ENCODE measurements at regions not wholly inside any gene's neighbourhood (a gene's known extent, or its start where the extent isn't known, plus 50 kb on each side); places are given as distances from the start of the nearest gene placed in this dataset.

DNA sequence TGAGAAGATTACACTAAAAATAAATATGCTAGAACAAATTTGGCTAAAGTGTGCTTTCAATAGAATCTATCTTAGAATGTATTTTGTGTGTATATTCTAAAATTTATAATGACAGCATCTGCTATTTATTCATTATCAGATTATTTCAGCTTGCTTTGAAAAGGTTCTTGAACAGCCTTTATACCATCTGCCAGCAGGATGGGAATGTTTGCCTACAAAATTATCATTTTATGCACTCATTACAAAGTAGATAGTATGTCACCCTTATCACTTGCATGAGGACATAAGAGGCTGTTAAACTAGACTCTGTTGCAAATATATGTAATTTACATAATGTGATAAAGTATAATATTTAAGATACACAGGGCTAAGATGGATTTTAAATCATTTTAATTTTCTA is 1286.9 kb upstream of the PCDH20 start:
- no peaks in the 10 kb centered on the region for H4K20me1 ChIP-seq (replicated peaks; ENCODE audit: control insufficient read depth, extremely low read depth, insufficient read depth, low read length)
- no peaks in the 10 kb centered on the region for H3K27me3 ChIP-seq (ENCODE audit: control insufficient read depth in 2 of 2, insufficient read depth in 2 of 2, low read length in 2 of 2)
- no peaks in the 10 kb centered on the region for H3K79me2 ChIP-seq (ENCODE audit: control insufficient read depth, insufficient read depth, low read length)
- H3K9me3 ChIP-seq (replicated peaks; ENCODE audit: control insufficient read depth, insufficient read depth, low read length), result no peaks in the 10 kb centered on the region
- TF ChIP-seq POLR2AphosphoS5 (IDR thresholded peaks at IDR 0.05; ENCODE audit: insufficient read depth, low read depth, low read length) (no peak), POLR2A (IDR thresholded peaks at IDR 0.05; ENCODE audit: low read depth, low read length) (no peak), EZH2 (IDR thresholded peaks at IDR 0.05; ENCODE audit: borderline replicate concordance, low read depth, low read length, severe bottlenecking) (no peak), MYC (IDR thresholded peaks at IDR 0.05; ENCODE audit: low read depth, low read length) (no peak), FOS (IDR thresholded peaks at IDR 0.05; ENCODE audit: borderline replicate concordance, insufficient read depth, low read length) (no peak), JUN (IDR thresholded peaks at IDR 0.05; ENCODE audit: borderline replicate concordance, insufficient read depth, insufficient read length, low read depth) (no peak), GATA2 (IDR thresholded peaks at IDR 0.05; ENCODE audit: insufficient read depth, insufficient read length, low read depth, low read length) (no peak)
- TF ChIP-seq, protein P1, sequence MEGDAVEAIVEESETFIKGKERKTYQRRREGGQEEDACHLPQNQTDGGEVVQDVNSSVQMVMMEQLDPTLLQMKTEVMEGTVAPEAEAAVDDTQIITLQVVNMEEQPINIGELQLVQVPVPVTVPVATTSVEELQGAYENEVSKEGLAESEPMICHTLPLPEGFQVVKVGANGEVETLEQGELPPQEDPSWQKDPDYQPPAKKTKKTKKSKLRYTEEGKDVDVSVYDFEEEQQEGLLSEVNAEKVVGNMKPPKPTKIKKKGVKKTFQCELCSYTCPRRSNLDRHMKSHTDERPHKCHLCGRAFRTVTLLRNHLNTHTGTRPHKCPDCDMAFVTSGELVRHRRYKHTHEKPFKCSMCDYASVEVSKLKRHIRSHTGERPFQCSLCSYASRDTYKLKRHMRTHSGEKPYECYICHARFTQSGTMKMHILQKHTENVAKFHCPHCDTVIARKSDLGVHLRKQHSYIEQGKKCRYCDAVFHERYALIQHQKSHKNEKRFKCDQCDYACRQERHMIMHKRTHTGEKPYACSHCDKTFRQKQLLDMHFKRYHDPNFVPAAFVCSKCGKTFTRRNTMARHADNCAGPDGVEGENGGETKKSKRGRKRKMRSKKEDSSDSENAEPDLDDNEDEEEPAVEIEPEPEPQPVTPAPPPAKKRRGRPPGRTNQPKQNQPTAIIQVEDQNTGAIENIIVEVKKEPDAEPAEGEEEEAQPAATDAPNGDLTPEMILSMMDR (IDR thresholded peaks at IDR 0.05; ENCODE audit: extremely low read depth in 1 of 2, insufficient read depth in 1 of 2, low read depth in 1 of 2, low read length in 2 of 2), result no peak
- TF ChIP-seq, protein P2, sequence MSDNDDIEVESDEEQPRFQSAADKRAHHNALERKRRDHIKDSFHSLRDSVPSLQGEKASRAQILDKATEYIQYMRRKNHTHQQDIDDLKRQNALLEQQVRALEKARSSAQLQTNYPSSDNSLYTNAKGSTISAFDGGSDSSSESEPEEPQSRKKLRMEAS (IDR thresholded peaks at IDR 0.05; ENCODE audit: insufficient read depth, insufficient read length), result no peak
- no peak for FAIRE-seq
- no peak overlapping the region for H3K27ac ChIP-seq (ENCODE audit: insufficient read depth, low read depth, low read length)
- dilution Hi-C loops (cut with MboI; ENCODE audit: extremely low pct_ligation_motif_present, low sequenced_read_pairs) (no loop called here), intact Hi-C loops (cut with micrococcal nuclease) (no loop called here)
- no peak overlapping the region for H3K4me2 ChIP-seq (ENCODE audit: insufficient read depth, low read length)
- H3K9ac ChIP-seq (replicated peaks; ENCODE audit: extremely low read depth, insufficient read depth, low read length), result no peak overlapping the region
- POLR2A ChIA-PET, result no interaction called here
- no peak for DNase-seq (ENCODE audit: low read depth, low spot score)
- H2AFZ ChIP-seq (ENCODE audit: low read depth, low read length), result no peak overlapping the region
- BruUV-seq (replicated peaks), result no TSS peak
- no peaks in the 10 kb centered on the region for H3K36me3 ChIP-seq (ENCODE audit: control insufficient read depth in 2 of 2, extremely low read depth in 1 of 2, insufficient read depth in 2 of 2, low read length in 2 of 2)
- CTCF ChIA-PET, result no interaction called here
- peaks cover 3% of the 10 kb centered on the region for H3K9me1 ChIP-seq (replicated peaks; ENCODE audit: control insufficient read depth, extremely low read depth, insufficient read depth, low read length)
- no peak overlapping the region for H3K4me3 ChIP-seq (replicated peaks in 1 of 3; ENCODE audit: insufficient read depth in 1 of 3, low read depth in 1 of 3, low read length in 3 of 3)
- no peaks in the 10 kb centered on the region for H3K4me1 ChIP-seq (ENCODE audit: control insufficient read depth, extremely low read depth, insufficient read depth, low read length)

All from endothelial cell of umbilical vein (primary cell).